CD1c-positive myeloid dendritic cell (primary cell): ENCODE measurements at regions not wholly inside any gene's neighbourhood (a gene's known extent, or its start where the extent isn't known, plus 50 kb on each side); places are given as distances from the start of the nearest gene placed in this dataset.

Experiments used
- DNase-seq: peaks from one replicate; pipeline ENCODE4 v3.0.0-alpha.2; 2016; ENCODE audit errors: extremely low spot score

DNA sequence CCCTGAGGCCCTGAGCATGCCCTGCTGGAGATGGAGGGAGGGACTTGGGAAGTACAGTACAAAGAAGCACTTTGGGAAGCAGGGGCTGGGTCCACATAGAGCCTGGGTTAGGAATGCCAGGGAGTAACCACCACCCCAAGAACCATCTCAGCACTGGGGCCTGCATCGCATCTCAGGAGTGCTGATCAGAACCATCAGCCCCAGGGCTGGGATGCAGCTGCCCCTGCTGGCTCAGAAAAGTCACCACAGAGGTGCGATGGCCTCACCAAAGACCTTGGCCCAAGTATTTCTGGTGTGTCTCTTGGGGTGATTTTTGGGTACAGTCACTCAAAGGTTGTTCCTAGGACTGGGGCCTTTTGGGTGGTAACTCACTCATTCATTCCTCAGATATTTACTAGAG lies 236.8 kb upstream of the MVB12B start:
- DNase-seq: no peak

DNA sequence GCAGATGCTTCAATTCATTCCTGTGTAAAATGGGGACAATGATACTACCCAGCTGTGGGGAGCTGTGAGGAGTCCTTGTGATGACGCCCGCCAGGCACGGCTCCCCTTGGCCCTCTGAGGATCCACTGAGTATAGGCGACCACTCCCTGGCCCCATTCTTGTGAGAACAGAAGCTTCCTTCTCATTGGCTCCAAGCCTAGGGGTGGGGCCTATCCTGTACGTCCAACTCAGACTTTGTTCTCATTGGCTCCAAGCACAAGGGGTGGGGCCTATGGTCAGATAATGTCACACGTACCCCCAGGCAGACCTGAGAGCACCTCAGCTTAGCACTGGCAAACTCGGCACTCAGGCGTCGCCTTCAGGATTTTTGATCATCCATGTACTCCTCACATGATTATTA lies 232.9 kb upstream of the MVB12B start:
- no peak for DNase-seq

DNA sequence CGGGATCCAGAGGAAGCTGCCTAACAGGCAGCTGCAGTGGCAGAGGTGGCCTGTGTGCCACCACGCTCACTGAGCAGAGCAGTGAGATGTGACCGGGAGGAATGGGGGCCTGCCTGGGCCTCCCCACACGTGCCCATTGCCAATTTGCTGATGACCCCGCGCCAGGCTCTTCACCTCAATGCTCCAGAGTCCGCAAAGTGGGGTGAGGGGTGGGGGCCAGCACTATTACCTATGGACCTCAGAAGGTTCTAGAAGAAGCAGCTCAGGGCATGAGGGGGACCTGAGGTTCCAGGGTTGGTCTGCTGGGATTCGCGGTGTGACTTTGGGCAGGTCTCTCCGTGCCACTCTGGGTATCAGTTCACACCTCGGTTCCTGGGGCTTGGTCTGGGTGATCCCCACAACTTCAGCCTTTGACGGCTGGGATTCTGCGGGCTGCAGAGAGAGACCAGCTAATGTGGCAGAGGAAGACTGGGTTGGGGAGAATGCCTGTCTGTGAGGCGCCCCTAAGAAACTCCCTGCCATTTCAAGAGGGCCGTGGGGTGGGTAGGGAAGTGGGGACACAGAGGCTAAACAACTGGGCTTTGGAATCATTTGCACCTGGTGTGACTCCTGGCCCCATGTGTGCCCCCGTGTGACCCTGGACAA lies 231.0 kb upstream of the MVB12B start:
- no peak for DNase-seq

DNA sequence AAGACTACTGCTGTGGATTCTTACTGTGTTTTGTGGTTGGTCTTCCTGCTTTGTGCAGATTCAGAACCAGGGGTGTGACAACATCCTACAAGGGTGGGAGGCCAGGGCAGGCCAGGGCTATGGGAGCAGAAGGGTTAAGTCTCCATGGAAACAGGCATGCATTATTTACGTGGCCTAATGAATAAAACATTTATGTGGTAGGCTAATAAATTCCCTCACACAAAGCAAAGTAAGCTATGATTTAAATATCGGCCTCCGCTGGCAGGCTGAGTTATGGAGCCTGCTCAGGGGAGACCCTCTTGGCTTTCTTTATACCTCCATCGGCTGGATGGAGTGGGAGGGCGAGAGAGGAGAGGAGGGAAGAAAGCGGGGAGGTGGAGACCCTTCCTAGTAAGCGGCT lies 230.3 kb upstream of the MVB12B start:
- no peak for DNase-seq

DNA sequence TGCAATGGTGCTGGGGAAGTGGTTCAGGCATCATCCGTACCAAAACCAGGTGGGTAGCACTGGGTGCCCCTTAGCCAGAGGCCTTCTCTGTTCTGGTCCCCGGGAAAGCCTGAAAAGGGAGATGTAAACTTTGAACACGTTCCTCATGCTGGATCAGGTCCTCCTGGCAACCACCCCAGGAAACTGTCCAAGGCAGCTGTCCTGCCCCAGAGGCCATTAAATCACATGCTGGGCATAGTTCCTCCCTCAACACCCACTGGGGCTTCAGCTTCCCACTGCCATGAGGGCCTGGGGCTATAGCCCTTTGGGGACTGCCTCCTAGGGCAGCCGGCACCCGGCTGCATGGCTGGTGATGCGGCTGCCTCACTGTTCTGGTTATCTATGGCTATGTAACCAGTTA lies 228.9 kb upstream of the MVB12B start:
- DNase-seq: no peak

DNA sequence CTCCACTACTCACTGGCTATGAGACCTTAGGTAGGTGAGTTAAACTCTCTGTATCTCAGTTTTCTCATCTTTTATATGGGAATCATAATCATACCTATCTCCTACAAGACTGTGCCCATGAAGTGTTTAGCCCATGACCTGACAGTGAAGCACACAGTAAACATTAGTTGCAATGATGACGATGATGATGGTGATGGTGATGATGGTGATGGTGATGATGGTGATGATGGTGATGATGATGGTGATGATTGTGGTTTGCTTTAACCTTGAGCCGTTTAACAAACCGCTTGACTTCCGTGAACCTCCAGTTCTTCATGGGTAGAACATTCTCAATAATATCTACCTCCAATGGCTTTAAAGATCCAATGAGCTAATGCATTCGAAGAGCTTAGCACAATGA lies 220.2 kb upstream of the MVB12B start:
- DNase-seq: no peak

DNA sequence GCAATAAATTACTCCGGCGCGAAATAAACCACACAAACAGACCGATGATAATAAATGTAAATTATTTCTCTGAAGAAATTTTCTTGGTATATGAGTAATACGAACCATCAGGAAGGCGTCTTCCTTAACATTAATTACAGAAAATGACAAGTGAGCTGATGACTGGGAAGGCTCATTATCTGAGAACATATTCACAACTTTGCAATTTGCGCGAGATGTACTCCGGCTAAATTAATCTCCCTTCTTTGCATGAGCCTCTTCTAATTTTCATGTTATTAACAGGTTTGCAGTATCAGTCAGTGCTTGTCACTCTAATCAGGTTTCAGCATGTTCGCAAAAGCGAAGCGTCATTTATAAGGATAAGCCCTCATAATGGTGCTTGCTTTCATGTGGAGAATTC lies 218.9 kb upstream of the MVB12B start:
- DNase-seq: no peak

DNA sequence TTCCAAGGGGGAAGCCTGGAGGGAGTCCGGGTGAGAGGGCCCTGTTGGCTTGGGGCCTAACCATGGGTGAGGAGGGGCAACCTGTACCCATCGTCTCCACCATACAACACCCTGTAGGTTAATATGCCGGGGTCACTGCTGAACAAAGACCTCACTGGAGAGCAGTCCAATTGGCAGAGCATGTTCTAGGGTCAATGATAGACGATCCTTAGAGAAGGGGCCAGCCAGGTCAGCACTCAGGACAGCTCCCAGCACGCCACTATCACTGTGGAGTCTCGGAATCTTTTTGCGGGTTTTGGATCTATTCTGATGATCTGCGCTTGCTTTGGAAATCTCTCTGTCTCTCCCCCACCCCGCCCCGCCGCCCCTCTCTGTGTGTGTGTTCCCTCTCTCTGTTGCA lies 218.4 kb upstream of the MVB12B start:
- no peak for DNase-seq

DNA sequence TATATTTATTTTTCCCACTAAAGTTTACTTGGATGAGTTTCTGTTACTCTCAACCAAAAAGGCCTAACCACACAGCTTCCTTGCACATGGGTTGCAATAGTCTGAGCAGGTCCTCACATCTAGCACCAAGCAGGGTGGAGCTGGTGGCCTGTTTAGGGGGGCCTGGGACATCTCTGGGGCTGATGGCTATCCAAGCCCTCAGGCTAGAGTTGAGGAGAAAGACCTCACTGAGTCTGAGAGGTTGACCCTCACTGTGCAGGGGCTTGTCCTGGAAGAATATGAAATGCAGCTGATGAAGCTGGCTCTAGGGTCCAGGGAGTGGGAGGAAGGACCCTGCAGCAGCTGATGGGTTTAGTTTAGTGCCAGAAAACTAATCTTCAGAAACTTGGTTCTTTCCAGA lies 217.1 kb upstream of the MVB12B start:
- DNase-seq: no peak

DNA sequence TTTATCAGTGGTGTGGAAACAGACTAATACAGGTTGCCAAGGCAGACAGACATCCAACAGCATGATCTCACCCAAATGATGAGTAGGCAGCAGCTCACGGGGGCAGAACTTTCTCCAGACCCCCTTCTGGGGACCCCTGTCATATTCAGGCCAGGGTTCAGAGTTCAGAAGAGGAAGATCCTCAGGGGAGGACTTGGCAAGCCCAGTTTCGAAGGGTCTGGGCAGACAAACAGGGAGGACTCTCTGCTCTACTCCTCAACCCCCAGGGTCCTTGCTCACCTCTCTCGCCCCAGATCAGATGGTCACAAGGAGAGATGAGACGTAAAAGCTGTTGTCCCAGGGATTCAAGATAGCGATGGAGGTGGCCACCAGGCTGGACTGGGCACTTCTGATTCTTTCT lies 215.1 kb upstream of the MVB12B start:
- DNase-seq: no peak

DNA sequence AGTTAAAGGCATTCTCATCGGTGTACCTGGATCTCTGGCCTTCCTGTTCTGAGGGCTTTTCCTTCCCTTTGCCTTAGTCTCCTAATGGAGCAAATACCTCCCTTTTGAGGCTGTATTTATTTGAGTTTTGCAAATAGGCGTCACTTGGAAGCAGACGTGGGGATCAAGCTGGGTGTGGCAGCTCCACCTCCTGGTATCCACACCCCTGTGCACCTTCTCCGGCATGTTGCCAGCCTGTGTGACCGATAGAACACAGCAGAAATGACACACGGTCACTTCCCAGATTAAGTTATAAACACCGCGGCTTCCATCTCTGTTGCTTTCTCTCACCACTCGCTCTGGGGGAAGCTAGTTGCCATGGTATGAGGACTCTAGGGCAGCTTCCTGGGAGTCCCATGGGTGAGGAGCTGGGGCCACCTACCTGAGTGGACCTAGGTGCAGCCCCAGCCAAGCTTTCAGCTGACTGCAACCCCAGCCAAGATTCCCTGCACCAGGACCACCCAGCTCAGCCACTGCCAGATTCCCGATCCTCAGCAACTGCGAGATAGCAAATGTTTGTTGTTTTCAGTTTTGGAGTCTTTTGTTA lies 214.4 kb upstream of the MVB12B start:
- no peak for DNase-seq

DNA sequence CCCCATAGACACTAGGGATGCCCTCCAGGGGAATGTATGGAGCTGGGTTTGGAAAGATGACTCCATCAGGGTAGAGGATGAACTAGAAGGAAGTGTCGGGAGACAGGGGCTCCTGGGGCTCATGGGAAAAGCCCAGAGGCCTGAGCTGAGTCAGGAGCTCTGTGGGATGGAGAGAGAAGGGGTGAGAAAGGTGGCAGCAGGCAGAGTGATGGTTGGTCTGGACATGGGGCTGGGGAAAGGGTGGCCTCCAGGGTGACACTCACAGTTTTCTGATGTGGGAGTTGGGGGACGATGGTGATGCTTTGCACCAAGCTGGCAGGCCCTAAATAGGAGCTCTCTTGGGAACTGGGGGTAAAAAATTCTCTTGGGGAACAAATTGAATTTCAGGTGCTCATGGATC lies 213.5 kb upstream of the MVB12B start:
- DNase-seq: no peak

DNA sequence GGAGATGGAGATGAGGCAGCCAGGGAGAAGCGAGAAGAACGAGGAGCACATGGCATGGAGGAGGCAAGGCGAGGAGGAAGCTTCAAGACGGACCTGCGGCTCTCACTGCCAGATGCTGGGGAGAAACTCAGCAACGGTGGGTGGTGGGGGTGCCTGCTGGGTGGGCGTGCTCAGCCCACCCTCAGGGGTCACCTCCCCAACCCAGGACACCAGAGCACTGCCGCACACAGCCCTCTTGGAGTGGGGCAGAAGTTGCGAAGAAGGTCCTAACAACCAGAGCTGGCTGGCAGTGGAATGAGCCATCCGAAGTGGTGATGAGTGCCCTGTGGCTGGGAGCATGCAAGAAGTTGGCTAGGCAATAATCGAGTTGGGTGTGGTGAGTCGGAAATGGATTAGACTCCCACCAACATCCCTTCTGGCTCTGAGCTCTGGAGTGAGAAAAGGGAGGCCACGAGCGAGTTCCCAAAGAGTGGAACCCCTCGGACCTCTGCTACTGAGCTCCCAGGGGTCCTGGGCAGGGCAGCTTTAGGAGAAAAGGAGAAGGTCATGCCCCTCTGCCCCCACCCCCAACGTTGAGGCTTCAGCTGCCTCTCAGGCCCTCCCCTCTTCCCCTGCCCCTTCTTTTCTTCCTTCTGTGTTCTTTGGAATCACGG lies 212.7 kb upstream of the MVB12B start:
- DNase-seq: no peak

DNA sequence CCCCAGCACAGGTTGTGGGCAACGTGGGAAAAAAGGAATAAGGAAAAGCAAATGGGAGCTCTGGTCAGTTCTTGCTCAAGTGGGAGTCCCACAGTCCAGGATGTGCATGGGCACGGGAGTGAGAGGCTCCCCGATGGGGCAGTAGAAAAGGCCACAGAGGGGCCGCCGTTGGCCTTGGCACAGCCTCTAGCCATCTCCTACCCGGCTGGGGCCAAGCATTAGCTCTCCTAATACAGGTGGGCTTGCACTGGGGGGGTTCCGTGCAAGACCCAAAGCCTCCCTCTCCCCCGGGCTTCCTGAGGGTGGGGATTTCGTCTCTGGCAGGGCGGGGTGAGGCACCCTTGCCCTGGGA lies 212.2 kb upstream of the MVB12B start:
- no peak for DNase-seq

DNA sequence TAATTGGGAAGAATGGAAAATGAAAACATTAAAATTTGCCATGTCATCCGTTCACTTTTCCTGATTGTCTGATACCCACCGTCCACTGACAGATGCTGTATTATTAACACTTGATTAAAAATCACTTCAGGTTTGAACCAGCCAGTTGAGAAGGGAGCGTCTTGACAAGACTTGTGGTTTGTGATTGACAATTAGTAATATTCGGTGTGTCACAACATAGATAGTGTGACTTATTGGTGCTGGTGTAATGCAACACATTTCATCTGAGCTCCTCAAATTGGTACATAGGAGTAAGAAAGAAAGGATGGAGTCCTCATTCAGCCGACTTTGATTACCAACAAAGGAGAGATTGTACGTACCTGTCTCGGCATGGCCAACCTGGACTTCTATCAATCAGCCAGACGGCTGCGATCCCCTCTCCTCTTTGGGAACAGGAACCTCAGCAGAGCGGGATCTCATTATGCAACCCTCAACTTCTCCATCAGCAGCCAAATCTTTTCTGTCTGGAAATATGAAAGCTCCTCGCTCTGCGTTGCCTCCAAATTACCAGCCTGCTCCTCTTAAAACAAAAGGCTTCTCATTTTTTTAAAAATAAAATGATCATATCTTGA lies 211.7 kb upstream of the MVB12B start:
- DNase-seq: no peak

DNA sequence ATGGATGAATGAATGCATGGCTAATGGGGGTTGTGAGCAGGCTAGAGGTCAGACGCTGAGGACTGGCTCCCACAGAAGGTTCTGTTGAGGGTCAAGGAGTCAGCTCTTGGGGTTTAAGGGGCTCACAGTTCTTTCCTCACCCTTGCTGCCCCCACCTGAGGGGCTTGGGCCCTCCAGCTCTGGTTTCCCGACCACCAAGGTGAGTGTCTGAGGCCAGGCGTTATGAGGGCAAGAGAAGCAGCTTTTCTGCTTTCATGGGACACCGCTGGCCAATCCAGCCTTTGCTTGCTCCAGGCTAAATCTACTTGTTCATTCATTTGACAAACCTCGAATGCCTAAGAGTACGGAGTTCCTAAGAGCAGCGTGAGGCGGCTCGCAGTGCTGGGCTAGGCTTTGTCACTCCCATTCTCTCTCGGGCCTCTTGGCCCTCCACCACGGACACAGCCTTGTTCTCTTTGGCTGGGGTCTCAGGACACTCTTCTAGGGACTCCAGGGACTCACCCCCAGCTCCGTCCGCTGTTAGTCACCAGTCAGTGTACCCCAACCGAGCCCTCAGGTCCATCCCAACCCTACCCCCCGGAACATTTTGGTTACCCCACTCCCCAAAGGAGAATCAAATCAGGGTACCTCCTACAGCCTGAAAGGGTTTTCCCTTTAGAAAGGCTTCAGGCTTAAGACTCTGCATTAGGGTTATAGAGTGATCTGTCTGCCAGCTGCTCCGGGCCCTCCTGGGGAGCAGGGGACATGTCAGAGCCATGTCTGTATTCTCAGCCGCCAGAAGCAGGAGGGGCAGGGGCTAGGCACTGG lies 210.1 kb upstream of the MVB12B start:
- DNase-seq: no peak

DNA sequence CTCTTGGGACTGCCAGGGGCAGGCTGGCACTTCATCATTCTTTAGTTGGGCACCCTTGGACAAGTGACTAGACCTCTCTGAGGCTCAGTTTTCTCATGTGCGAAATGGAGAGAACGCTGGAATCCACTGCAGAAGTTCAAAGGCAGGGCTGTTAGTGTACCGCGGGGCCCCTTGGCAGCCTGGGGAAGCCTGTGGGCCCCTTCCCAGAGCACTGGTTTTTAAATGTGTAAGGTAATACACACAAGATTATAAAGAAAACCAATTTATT lies 209.5 kb upstream of the MVB12B start:
- no peak for DNase-seq

DNA sequence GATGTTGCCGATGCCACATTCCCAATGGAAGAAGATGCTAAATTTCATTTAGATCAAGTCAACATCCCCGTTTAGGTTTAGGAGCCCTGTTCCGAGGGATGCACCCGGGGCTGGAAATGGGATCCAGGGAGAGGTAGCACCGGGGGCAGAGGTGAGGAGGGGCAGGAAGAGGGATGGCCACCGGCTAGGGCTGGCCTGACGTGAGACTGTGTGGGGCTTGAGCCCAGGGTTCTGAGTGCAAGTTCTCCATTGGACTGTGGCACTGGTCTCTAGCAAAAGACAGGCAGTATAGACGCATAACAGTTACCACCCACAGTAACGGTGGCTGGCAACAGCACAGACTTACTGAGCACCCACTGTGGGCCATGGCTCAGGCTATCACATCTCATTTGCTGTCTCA lies 209.0 kb upstream of the MVB12B start:
- no peak for DNase-seq

DNA sequence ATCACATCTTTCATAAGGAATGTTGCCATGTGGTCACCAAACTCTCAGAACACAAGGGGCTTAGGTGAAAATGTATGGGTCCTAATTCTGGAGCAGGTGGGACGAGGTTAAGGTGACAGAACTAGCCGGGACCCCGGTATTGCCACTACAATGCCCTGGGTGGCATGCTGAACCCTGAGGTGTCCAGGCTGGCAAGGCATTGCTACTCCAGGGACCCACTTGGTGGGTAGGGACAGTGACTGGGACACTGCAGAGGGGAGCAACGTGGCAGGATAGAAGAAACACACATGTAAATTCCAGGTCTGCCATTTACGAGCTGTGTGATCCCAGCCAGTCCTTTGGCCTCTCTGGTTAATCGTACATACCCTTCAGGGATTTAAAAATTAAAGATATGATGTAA lies 206.9 kb upstream of the MVB12B start:
- DNase-seq: no peak

DNA sequence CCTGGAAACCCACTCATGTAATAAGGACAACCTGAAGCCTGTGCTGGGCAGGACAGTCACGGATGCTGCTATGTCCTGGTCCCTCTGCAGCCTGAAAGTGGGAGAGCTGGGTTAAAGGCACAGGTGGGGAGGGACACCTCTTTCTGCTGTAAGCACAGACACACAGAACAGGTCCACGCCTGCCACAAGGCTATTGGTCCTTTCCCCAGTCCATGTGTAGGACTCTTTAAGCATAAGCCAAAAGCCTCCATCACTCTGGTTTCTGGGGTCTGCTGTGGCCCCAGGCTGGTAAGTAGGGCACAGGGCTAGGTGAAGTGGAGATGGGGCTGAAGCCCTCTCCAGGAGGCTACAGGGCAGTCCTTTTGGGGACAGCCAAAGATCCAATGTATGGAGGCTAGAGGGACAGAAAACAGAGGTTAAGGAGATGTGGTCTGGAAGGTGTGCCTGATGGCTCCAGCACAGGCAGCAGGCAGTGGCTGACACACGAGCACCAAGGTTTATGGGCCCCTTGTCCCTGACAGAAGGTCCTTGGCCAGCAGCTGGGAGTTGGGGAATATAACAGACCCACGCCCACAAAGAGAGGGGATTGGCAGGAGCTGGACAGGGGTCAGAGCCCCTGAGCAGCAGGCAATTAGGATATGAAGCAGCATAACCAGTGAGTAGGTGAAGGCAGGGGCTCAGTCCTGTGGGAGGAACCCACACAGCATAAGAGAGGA lies 203.6 kb upstream of the MVB12B start:
- no peak for DNase-seq

DNA sequence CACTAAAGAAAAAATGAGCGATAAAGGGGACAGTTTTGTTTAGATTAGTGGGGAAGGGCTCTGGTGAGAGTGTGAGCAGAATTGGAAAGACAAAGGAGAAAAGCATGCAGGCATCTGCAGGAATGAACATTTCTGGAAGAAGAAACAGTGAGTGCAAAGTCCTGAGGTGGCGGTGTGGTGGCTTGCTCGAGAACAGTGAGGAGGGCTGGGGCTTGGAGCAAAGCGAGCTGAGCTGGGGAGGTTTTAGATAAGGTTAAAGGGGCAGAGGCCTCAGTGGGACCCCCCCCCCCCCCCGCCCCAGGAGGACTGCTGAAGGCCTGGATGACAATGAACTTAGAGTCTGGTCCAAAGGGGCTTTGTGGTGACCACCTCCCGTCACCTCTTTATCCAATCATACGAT lies 202.7 kb upstream of the MVB12B start:
- DNase-seq: no peak

DNA sequence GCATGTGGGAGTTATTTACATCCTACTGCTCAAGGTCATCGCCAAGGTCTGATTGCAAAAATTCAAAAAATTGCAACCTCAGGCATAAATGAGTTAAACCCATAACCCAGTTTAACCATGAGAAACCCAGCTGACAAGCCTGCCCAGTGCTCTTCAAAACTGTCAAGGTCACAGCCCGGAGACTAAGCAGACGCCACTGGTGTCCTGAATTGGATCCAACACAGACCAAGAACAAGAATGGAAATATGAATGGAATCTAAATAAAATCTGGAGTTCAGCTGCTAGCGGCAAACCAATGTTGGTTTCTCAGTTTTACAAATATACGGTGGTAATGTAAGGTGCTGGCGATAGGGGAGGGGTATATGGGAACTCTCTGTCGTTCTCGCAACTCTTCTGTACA lies 201.5 kb upstream of the MVB12B start:
- no peak for DNase-seq
